Colonic mucosa (tissue), 4 donors: ENCODE measurements at regions not wholly inside any gene's neighbourhood (a gene's known extent, or its start where the extent isn't known, plus 50 kb on each side); places are given as distances from the start of the nearest gene placed in this dataset.
"Not testable (repeated sequence)": the region's sequence is repeated elsewhere in the genome, so short reads cannot be mapped to it uniquely, and the experiment has no call there.

Source experiments
- DNase-seq: peaks from one replicate; pipeline ENCODE4 v3.0.0-alpha.2; 2020
- H3K27ac ChIP-seq: fragments of 200-600 bp; one replicate; pipeline ENCODE4 v1.8.0; 2021
- H3K27me3 ChIP-seq: fragments of 200-600 bp; one replicate; pipeline ENCODE4 v1.8.0; 2021
- H3K36me3 ChIP-seq: fragments of 200-600 bp; one replicate; pipeline ENCODE4 v1.8.0; 2021
- H3K4me1 ChIP-seq: fragments of 200-600 bp; one replicate; pipeline ENCODE4 v1.8.0; 2021; ENCODE audit warnings: mild to moderate bottlenecking
- H3K4me3 ChIP-seq: fragments of 200-600 bp; one replicate; pipeline ENCODE4 v1.8.0; 2021
- H3K9ac ChIP-seq, 2 donors: one replicate each; pipeline ENCODE4 v1.7.0; 2013; ENCODE audit warnings: control low read depth in 2 of 2, low read depth in 2 of 2, low read length in 2 of 2
- H3K9me3 ChIP-seq: fragments of 200-600 bp; one replicate; pipeline ENCODE4 v1.8.0; 2021
- CTCF ChIP-seq: fragments of 200-600 bp; IDR thresholded peaks from one replicate; pipeline ENCODE4 v1.8.0; 2022; ENCODE audit warnings: antibody characterized with exemption, mild to moderate bottlenecking
- intact Hi-C: fragments of 100-400 bp; cut with DNase I; formaldehyde crosslinking; loops from one replicate; pipeline ENCODE4 v1.14.1; 2022
- donor health status: healthy.
- donor health status: DM: no; HTN: no; CAD: no.
- donor health status: DM: no; HTN: no; CAD: no.

- Histone ChIP-seq H3K27ac (no peak overlapping the region), H3K4me1 (no peaks in the 10 kb centered on the region), H3K36me3 (no peaks in the 10 kb centered on the region), H3K9ac (no peak overlapping the region), H3K27me3 (no peaks in the 10 kb centered on the region), H3K4me3 (no peak overlapping the region), H3K9me3 (no peaks in the 10 kb centered on the region)
- intact Hi-C loops: no loop called here
- no peak for TF ChIP-seq CTCF
- peak; percentile 24 for DNase-seq
Measured at GRCh38 chr15:89003865-89004725, 84.2 kb upstream of the ABHD2 start.

GRCh38 chr15:89004726-89005030 is 83.6 kb upstream of the ABHD2 start:
- Histone ChIP-seq H3K27me3 (no peaks in the 10 kb centered on the region), H3K9ac (no peak overlapping the region), H3K9me3 (no peaks in the 10 kb centered on the region), H3K27ac (no peak overlapping the region), H3K4me1 (no peaks in the 10 kb centered on the region), H3K36me3 (no peaks in the 10 kb centered on the region), H3K4me3 (no peak overlapping the region)
- intact Hi-C loops: no loop called here
- no peak for TF ChIP-seq CTCF
- DNase-seq: no peak

GRCh38 chr15:89007527-89007926 is 80.7 kb upstream of the ABHD2 start:
- H3K4me3 ChIP-seq, H3K27ac ChIP-seq, H3K9ac ChIP-seq, H3K4me1 ChIP-seq, intact Hi-C loops, DNase-seq, H3K36me3 ChIP-seq, H3K9me3 ChIP-seq, H3K27me3 ChIP-seq: not testable (repeated sequence)

GRCh38 chr15:89007989-89008388 is 80.3 kb upstream of the ABHD2 start:
- intact Hi-C loops: no loop called here
- Histone ChIP-seq H3K9ac (no peak overlapping the region), H3K9me3 (no peaks in the 10 kb centered on the region), H3K27me3 (no peaks in the 10 kb centered on the region), H3K4me3 (no peak overlapping the region), H3K27ac (no peak overlapping the region), H3K36me3 (no peaks in the 10 kb centered on the region), H3K4me1 (no peaks in the 10 kb centered on the region)
- no peak for DNase-seq
- TF ChIP-seq CTCF: no peak

- Histone ChIP-seq H3K9me3 (no peaks in the 10 kb centered on the region), H3K4me3 (no peak overlapping the region), H3K4me1 (no peaks in the 10 kb centered on the region), H3K36me3 (no peaks in the 10 kb centered on the region), H3K27ac (no peak overlapping the region), H3K9ac (no peak overlapping the region), H3K27me3 (no peaks in the 10 kb centered on the region)
- intact Hi-C loops: no loop called here
- TF ChIP-seq CTCF: no peak
- no peak for DNase-seq
Measured at GRCh38 chr15:89009080-89009479, 79.2 kb upstream of the ABHD2 start.

- DNase-seq: no peak
- Histone ChIP-seq H3K4me3 (no peak overlapping the region), H3K27ac (no peak overlapping the region), H3K4me1 (no peaks in the 10 kb centered on the region), H3K36me3 (no peaks in the 10 kb centered on the region), H3K9me3 (no peaks in the 10 kb centered on the region), H3K27me3 (peaks cover 4% of the 10 kb centered on the region), H3K9ac (no peak overlapping the region)
- TF ChIP-seq CTCF: no peak
- intact Hi-C loops: loop anchor here (2.0 kb wide), 1 partner anchor 111 kb away; no protein-coding TSS in a partner anchor
Measured at GRCh38 chr15:89015412-89016097, 72.7 kb upstream of the ABHD2 start.
